GM12891 (cell line): ENCODE measurements at regions not wholly inside any gene's neighbourhood (a gene's known extent, or its start where the extent isn't known, plus 50 kb on each side); places are given as distances from the start of the nearest gene placed in this dataset.

Experiments used
- DNase-seq: peaks from one replicate; pipeline ENCODE4 v3.0.0; 2011; ENCODE audit warnings: low spot score; ENCODE audit not compliant: insufficient read length
- FAIRE-seq: peaks from 2 replicates; lab custom pipeline; 2011; peaks lifted over from hg19 to GRCh38; lab: Jason Lieb, UNC
- PAX5 ChIP-seq: IDR thresholded peaks from 2 replicates; pipeline ENCODE4 v1.6.1; 2011; ENCODE audit warnings: low read length, moderate library complexity, mild to moderate bottlenecking; ENCODE audit not compliant: insufficient read depth, severe bottlenecking
- POLR2A ChIP-seq: IDR thresholded peaks from 2 replicates; pipeline ENCODE4 v1.6.1; 2011; ENCODE audit warnings: low read depth, low read length, control low read depth
- POLR2AphosphoS5 ChIP-seq: IDR thresholded peaks from 2 replicates; pipeline ENCODE4 v1.6.1; 2011; ENCODE audit warnings: low read depth, low read length, control low read depth
- POU2F2 ChIP-seq: IDR thresholded peaks from 2 replicates; pipeline ENCODE4 v1.6.1; 2011; ENCODE audit warnings: low read depth, mild to moderate bottlenecking, control low read depth, low read length, moderate library complexity
- SPI1 ChIP-seq: IDR thresholded peaks from 2 replicates; pipeline ENCODE4 v1.6.1; 2011; ENCODE audit warnings: low read depth, low read length, control low read depth
- TAF1 ChIP-seq: IDR thresholded peaks from 2 replicates; pipeline ENCODE4 v1.6.1; 2011; ENCODE audit warnings: low read depth, low read length, control low read depth

DNA sequence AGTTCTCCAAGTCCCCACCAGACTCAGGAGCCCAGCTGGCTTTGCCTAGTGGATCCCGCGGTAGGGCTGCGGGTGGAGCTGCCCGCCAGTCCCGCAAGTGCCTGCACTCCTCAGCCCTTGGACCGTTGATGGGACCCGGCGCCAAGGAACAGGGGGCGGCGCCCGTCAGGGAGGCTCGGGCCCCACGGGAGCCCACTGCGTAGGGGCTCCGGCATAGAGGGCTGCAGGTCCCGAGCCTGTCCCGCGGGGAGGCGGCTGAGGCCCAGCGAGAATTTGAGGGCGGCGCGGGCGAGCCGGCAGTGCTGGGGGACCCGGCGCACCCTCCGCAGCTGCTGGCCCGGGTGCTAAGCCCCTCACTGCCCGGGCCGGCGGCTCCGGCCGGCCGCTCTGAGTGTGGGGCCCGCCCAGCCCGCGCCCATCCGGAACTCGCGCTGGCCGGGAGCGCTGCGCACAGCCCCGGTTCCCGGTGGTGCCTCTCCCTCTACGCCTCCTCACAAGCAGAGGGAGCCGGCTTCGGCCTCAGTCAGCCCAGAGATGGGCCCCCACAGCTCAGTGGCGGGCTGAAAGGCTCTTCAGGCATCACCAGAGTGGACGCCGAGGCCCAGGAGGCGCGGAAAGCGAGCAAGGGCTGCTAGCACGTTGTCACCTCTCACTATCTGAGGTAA, 452.4 kb upstream of the LRFN5 start:
- no peak for FAIRE-seq
- no peak for DNase-seq
- no peak for TF ChIP-seq POLR2AphosphoS5
- no peak for TF ChIP-seq TAF1
- no peak for TF ChIP-seq POU2F2

DNA sequence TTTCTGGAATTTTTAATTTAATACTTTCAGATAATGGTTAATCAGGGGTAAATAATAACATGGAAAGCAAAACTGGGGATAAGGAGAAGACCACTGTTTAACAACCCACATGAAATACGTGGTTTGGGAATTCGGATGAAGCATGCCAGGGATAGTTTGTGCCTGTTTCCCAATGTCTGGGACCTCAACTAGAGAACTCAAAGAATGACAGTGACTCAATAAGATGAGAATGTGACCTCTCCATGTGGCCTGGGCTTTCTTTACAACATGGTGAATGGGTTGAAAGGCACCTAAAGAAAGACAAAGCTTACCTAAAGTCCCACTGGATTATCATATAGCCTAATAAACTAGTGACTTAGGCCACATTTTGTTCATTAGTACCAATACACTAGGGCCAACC, 460.3 kb upstream of the LRFN5 start:
- no peak for TF ChIP-seq POLR2A
- no peak for TF ChIP-seq PAX5
- no peak for TF ChIP-seq SPI1
- TF ChIP-seq POU2F2 = no peak
- TF ChIP-seq POLR2AphosphoS5 = no peak
- no peak for TF ChIP-seq TAF1
- no peak for FAIRE-seq

DNA sequence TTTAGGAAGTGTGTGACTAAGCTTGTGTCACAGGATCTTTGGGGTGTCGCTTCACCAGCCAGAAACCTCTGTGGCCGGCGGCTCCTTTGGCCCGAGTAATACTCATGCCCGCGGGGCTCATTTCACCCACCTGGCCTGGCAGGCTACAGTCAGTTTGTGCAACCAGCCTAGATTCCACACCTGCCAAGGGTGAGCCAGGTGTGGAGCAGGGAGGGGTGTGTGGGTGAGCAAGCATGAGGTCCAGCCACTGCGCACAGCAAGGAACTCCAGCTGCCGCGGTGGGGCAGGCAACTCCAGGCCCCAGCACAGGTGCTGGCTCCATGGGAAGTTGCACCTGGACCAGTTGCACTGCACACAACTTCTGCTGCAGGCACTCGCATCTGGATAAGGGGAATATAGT, 462.3 kb upstream of the LRFN5 start:
- FAIRE-seq = no peak
- no peak for TF ChIP-seq SPI1
- TF ChIP-seq TAF1 = no peak
- TF ChIP-seq POLR2A = no peak
- TF ChIP-seq PAX5 = no peak
- no peak for TF ChIP-seq POU2F2
- TF ChIP-seq POLR2AphosphoS5 = no peak
- no peak for DNase-seq

More for the DNA sequence above, 460.3 kb upstream of the LRFN5 start:
- no peak for DNase-seq

DNA sequence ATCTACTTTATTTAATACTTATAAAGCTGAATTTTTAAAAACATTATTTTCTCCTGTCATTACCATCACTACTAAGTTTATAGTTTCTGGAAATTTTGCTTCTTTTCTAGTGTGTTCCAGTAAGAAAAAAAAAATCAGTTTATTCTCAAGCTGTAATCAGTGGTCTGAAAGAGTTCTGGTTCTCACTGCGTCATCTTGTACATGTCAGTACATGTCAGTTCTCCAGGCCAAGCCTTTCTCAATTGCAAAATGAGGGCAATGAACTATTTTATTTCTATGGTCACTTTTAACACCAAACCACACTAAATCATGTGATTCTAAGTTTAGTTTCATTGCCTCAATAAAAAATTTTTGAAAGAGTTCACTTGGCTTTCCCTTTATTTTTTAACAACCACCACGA, 468.9 kb upstream of the LRFN5 start:
- DNase-seq = no peak
- TF ChIP-seq PAX5 = no peak
- no peak for TF ChIP-seq SPI1
- no peak for TF ChIP-seq POU2F2
- TF ChIP-seq POLR2A = no peak
- TF ChIP-seq POLR2AphosphoS5 = no peak
- TF ChIP-seq TAF1 = no peak
- FAIRE-seq = no peak

DNA sequence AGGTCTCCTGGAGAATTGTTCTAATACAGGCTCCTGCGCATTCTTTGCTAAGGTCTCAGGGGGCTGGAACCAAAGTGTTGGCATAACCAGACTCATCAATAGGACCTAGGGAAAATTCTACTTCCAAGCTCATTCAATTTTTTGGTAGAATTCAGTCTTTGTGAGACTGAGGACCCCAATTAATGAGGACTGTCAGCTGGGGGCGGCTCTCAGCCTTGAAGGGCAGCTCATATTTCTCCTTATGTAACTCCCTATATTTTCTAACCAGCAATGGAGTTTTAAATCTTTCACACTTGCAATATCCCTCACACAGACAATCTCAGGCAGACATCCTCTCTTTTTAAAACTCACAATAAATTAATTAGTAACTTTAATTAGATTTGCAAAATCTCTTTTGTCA, 476.4 kb upstream of the LRFN5 start:
- TF ChIP-seq PAX5 (no peak), SPI1 (no peak), TAF1 (no peak), POU2F2 (no peak), POLR2A (no peak), POLR2AphosphoS5 (no peak)
- DNase-seq (no peak), FAIRE-seq (no peak)

DNA sequence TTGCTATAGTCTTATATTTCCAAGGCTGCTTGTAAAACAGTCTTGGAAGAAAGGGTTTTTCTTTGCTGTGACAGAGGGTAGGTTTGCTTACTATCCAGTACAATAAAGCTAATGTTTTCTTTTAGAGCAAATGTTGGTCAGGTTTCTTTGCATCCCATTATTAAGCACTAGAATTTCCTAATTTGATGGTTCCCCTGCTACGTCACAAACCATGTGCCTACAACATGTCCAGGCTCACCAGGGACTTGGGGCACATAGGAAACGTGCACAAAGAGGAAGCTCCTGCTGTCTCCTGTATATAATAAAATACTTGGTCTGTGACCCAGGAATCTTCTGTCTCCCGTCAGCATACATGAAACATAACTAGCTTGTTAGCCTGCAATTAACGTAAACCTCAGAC, 486.3 kb upstream of the LRFN5 start:
- TF ChIP-seq PAX5 (no peak), POLR2AphosphoS5 (no peak), TAF1 (no peak), SPI1 (no peak), POU2F2 (no peak), POLR2A (no peak)
- FAIRE-seq (no peak), DNase-seq (no peak)

DNA sequence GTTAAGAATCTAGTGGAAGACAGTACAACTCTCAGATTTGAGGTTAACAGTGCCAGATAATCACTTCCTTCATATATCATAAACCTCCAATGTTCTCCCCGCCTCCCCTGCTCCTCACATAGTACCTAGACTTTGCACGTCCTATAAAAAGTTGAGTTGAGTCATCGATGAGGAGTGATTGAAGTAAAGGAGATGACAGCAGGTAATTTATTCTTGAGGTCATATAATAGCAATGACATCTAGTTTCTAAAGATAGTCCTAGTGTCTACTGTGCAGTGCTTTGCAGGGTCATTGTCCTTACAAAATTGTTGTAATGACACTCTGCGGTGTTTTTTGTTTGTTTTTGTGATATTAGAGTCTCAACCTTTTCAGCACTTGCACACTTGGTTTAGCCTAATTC, 510.5 kb upstream of the LRFN5 start:
- FAIRE-seq (no peak), DNase-seq (no peak)
- TF ChIP-seq SPI1 = no peak
- no peak for TF ChIP-seq PAX5
- TF ChIP-seq POU2F2 = no peak

DNA sequence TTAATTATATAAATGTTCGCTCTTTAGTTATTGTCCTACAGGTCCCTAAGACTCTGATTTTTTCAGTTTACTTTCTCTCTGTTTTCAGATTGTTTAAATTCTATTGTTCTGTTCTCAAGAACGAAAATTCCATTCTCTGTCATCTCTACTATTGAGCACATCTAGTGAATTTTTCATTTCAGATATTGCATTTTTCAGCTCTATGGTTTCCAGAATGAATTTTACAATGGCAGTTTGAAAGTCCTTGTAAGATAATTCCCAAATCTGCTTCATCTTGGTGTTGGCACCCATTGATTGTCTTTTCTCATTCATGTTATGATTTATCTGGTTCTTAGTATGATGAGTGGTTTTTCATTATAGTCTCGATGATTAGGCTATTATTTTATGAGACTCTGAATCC, 519.6 kb upstream of the LRFN5 start:
- FAIRE-seq (no peak), DNase-seq (no peak)

DNA sequence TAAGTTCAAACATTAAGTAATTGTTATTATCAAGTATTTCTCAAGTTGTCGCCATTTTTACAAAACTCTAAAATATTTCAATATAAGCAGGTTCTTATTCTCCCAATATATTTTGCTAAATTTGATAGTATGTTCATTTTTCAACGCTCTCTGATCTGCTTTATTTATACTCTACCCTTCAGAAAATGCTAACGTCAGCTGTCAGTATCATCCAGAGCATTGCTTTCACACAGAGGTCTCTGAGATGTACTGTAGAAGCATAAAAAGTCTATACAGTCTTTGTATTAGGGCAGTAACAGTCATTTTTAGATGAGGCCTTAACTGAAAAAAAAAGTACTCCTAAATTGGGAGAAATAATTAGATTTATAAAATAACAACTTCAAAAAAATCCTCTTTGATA, 533.1 kb upstream of the LRFN5 start:
- DNase-seq (no peak), FAIRE-seq (no peak)
- TF ChIP-seq PAX5 (no peak), POLR2A (no peak), SPI1 (no peak), POLR2AphosphoS5 (no peak), TAF1 (no peak), POU2F2 (no peak)

More for the DNA sequence above, 519.6 kb upstream of the LRFN5 start:
- no peak for TF ChIP-seq POU2F2
- no peak for TF ChIP-seq TAF1
- no peak for TF ChIP-seq SPI1
- no peak for TF ChIP-seq PAX5
- no peak for TF ChIP-seq POLR2A
- TF ChIP-seq POLR2AphosphoS5 = no peak

DNA sequence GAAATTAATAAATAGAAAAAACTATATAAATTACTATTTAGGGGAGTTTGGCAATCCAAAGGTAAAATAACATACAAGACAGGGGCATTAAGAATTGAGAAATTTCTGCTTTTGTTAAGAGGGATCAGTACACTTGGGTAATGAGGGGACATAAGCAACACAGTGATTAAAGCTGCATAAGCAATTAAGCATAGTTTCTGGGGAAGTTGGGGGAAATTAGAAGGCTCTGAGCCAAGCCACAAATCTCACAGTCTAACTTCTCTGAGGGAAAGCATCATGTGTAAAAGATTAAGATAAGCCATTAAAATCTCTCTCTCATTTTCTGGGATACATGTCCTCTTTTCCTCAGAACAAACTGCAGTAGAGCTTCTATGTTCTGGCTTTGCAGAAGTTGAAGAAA, 533.9 kb upstream of the LRFN5 start:
- TF ChIP-seq PAX5 = no peak
- TF ChIP-seq TAF1 = no peak
- no peak for TF ChIP-seq POU2F2
- no peak for TF ChIP-seq SPI1
- no peak for TF ChIP-seq POLR2AphosphoS5
- no peak for TF ChIP-seq POLR2A
- FAIRE-seq (no peak), DNase-seq (no peak)

DNA sequence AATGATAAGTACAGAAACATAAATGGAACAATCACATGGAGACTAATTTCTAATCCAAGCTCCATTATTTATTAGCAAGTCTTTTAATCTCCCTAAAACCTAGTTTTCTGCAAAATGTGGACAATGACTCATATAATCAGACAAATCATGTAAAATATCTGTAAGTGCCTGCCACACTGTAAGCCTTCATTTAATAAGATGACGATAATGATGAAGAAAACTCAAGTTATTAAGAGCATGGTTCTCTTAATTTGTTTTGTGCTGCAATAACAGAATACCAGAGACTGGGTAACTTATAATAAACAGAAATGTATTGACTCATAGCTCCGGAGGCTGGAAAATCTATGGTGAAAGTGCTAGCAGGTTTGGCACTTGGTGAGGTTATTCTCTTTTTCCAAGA, 535.3 kb upstream of the LRFN5 start:
- FAIRE-seq (no peak), DNase-seq (no peak)
- TF ChIP-seq POU2F2 (no peak), SPI1 (no peak), TAF1 (no peak), PAX5 (no peak), POLR2A (no peak), POLR2AphosphoS5 (no peak)
